OCI-M2 (cell line): ENCODE measurements at regions not wholly inside any gene's neighbourhood (a gene's known extent, or its start where the extent isn't known, plus 50 kb on each side); places are given as distances from the start of the nearest gene placed in this dataset.

Experiments used
- DNase-seq: peaks from one replicate; lab custom pipeline; 2025; ENCODE audit not compliant: unreplicated experiment; lab: John Stamatoyannopoulos, UW

DNA sequence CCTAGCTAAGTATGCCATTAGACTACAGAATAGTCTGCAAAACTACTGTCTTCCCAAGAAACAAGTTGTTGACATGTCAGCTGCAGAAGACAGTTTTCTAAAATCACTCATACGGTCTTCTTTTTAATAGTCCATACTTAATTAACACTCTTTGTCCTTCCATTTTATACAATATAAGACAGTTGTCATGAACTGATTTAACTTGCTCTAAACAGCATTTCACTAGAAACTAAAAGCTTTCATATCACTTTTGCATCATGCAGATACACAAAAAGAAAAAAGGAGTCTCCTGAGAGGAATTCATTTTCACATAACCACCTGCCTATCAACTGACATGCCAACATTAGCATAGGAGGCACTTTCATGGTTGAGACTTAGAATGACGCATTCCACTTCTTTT, 1159.6 kb upstream of the CHAC2 start:
- DNase-seq, result no peak

DNA sequence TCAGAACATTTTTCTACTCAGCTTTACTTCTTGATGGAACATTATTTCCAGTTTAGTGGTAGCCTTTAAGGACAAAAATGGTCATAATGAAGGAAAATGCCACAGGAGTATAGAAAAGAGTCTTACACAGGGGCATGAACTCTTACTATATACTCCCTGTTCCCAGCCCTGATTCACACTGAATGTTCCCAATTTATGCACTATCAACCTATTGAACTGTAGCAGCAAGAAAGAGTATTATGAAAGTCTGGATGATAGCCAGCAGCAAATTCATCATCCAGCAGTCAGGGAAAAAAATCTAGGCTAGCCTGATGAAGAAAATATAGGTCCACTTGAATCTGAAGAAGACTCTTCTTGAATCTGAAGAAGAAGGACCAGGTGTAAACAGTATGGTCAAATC, 1170.3 kb upstream of the CHAC2 start:
- DNase-seq, result no peak

DNA sequence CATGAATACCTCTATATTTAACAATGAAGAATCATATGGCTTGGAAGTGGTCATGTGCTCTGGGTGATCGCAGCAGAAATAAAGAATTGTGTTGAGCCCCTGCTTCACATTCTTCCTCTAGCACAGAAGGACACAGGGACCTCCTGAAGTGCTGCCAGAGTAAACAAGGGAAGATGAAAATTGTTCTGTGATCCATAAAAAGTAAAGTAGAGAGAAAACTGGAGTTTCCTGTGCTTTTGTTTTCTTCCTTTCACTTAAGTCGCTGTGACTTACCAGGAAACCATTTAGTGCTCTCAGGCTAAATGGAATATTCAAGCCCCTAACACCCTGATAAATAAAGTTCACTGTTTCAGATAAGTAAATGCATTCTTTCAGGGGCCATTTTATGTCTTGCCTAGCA, 1173.6 kb upstream of the CHAC2 start:
- DNase-seq, result no peak

DNA sequence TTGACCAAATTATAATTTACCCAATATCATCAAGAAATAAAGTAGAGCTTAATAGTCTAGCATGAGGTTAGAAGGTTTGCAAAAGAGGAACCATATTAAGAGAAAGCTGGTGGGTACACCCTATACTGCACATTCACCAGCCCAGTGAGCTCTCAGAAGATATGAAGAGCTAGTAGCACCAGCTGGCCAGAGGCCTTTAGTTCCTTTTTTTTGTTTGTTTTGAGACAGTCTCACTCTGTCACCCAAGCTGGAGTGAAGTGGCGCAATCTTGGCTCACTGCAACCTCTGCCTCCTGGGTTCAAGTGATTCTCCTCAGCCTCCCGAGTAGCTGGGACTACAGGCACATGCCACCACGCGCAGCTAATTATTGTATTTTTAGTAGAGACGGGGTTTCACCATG, 1183.5 kb upstream of the CHAC2 start:
- DNase-seq, result peak; percentile 11

DNA sequence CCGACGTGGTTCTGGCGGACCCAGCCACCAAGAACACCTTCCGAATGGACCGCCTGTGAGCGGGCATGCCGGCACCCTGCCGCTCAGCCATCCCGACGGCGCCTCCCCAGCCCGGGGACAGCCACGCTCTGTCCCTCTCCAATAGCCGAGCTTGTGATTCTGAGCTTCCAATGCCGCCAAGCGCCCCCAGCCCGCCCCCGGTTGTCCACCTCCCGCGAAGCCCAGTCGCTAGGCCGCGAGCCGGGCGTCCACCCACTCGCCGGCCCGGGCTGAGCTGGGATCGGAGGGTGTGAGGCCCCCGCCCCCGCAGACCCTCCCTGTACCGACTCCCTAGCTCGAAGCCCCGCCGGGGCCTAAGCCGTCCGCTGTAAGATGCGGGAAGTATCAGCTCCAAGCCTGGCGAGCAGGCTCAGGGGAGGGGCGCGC, 1195.1 kb upstream of the CHAC2 start:
- no peak for DNase-seq

DNA sequence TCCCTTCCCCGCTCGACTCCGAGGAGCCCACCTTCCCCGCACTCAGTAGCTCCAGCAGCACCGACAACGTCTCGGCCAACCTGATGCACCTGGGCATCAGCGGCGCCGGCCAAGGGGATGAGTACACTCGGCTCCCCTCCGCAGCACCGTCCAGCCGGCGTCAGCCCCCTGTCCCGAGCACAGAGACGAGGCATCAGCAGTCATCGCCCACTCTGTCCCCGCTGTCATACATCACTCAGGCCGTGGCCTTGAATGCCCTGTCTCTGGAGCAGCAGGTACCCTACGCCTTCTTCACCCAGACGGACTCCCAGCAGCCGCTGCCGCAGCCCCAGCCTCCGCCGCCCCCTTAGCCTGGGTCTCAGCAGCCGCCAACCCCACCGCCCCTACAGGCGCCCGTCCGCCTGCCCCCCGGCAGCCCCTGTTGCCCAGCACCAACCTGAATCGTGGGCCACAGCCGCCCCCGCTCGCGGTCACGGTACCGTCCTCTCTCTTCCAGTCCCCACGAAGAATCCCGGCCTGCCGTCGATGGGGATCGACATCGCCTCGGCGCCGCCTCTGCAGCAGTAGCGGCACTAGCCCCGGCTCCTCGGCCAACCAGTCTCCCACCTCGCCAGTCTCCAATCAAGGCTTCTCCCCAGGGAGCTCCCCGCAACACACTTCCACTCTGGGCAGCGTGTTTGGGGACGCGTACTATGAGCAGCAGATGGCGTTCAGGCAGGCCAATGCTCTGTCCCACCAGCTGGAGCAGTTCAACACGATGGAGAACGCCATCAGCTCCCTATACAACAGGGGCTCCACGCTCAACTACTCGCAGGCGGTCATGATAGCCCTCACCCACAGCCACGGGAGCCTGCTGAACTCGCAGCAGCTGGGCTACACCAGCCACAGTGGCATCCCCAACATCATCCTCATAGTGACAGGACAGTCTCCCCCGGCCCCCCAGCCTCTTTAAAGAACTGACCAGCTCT, 1195.9 kb upstream of the CHAC2 start:
- DNase-seq, result no peak

DNA sequence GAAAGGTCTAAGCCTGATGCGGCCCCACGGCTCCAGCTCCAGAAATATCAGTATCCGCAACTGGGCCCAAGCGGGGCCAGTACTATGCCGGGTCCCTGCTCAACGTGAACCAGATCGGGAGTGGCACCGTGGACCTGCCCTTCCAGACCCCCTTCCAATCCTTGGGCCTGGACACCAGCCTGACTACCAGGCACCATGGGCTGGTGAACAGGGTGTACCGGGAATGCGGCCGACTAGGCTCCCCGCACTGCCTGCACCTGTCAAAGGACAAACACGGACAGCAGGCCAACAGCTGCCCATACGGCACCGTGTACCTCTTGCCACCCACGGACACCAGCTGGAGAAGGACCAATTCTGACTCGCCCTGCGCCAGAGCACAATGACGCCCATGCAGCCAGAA, 1196.9 kb upstream of the CHAC2 start:
- no peak for DNase-seq

DNA sequence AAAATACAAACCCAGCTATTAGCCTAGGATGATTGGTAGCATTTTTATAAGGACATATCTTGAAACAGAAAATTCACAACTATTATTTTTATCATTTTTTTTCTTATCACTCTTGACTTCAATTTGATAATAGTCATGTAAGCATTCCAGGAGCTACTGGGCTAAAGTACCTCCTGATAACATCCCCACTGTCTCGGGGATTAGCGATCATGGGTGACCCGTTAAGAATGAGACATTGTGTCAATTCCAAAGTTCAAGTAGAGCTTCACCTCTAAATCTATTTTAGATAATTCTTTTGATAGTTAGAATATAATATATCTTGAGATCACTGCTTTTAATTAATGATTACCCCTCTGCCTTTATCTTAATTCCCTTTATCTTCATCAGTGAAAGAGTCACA, 1204.5 kb upstream of the CHAC2 start:
- DNase-seq, result no peak

DNA sequence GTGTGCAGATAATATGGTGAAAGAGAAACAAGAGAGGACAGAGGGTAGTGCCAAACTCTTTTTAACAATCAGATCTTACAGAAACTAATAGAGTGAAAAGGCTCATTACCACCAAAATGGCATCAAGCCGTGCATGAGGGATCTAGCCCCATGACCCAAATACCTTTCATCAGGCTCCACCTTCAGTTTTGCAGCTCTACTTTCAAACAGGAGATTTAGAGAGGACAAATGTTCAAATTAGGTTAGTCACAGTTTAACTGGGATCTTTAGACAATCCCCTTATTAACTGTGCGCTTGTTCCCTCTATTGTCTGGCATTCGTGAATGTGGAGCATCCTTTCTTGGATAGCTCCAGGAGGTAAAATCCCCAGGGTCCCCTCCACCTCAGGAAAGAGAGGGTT, 1209.3 kb upstream of the CHAC2 start:
- DNase-seq, result no peak

DNA sequence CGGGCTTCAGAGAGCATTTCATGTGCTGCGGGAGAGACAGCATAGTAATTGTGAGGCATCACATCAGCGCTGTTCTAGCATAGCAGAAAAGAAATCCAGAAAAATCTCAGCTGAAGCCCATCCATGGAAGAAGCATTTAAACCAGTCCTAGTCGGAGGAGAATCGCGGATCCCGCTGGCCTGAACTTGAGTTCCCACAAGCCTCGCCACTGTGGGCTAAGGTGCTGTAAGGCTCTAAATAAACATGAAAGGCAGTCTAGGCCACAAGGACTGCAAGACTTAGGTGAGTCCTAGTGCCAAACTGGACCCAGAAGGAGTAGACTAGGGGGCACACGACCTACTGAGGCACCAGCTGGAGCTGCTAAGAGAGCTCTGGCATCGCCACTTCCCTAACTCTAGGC, 1225.3 kb upstream of the CHAC2 start:
- DNase-seq, result no peak

DNA sequence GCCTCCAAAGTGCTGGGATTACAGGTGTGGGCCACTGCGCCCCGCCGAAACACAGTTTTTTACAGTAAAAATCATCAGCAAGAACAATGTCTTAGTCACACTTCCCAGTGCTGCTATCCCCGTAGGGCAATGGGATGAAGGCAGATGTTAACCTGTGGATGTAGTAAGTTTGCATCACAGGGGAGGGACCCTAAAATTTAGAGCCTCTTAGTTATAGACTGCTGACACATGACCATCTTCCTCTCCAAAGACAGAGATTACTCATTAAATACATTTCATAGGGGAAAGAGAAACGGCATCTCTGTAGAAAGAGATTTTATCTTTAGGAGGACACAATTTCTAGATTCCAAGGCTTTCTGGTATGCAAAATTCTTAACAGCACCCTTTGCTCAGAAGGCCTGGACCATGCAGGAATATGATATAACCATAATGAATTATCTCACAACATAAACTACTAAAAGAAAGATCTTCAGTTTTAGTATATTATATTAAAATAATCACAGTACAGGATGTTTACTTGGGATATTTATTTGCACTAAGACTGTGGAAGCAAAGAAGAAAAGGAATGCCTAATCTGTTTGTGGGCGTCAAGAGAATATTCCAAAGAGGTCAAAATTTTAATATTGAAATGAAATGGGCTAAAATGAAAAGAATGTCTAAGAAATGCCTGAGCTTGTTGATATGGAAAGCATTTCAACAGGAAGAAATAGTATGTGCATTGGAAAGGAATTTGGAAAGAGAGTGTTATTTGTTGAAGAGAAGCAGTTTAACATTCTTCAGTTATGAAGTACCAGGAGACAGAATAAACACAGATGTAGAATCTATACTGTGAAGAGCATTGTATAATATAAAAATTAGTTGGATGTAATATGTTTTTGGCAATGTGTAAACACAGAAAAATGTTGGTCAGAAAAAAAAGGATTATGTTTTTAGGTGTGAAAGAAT, 1228.3 kb upstream of the CHAC2 start:
- DNase-seq, result no peak

DNA sequence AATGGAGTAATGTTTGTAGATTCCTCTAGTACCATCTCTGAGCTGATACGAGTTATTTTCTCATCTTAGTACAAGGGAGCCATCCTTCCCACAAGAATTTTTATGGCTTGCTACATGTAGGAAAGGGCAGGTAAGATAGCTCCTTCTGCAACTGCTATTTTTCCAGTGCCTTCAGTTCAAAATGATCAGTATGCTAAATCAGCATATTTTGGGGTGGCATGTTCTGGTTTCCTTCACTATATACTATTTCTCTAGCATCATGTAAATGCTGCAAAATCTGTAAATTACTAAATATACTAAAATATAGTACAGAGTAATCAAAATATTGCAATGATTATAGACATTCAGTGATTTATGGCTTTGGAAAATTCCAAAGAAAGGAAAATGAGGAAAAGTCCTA, 1230.0 kb upstream of the CHAC2 start:
- DNase-seq, result no peak

DNA sequence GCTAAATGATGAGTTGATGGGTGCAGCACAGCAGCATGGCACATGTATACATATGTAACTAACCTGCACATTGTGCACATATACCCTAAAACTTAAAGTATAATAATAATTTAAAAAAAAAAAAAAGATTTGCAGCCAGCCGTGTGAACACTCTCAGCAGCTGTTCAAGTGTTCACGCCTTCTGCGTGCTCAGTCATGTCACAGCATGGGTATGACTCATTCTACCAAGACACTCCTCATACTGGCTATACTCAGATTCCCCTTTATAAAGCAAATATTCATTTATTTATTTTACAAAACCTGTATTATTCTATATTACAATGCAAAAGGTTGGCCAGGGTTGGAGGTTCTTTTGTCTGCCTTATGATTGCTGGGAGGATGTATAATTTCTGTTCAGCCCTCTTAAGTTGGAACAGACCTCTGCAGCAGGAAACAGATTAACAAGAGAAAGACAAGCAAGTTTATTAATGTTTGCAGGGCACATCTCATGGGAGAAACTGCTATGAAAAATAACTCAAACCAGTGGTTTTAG, 1230.6 kb upstream of the CHAC2 start:
- DNase-seq, result no peak

DNA sequence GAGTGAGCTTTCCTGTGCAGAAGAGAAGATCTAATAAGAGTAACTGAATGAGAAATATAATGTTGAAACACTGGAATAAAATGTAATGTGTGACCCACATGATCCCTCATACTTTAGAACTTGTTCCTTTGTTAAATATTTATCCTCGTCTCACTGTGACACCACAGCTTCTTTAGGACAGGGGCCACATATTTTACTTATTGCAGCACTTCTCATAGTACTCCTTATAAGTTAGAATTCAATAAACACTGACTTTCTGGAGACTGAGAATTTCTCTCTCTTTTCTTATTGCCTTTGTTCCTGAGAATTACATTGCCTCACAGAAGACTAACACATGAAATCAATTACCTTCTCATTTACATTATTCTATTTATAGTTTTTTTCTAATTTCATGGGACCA, 1234.6 kb upstream of the CHAC2 start:
- DNase-seq, result no peak

DNA sequence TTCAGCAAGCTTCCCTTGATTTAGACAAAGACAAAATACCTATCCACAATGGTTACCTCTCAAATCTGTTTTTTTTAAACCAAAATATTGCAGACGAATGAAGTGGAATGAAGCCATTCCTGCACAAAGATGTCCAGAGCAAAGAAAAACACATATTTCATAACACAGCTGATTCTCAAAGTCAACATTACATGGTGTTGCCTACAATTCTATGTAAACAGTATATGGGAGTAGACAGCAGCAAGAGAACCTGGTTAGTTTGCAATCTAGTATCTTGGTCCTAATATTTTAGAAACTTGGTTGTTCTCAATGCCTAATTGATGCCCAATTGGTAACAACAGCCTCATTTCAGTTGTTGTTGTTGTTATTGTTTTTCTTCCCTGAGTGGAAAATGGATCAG, 1240.9 kb upstream of the CHAC2 start:
- DNase-seq, result no peak

DNA sequence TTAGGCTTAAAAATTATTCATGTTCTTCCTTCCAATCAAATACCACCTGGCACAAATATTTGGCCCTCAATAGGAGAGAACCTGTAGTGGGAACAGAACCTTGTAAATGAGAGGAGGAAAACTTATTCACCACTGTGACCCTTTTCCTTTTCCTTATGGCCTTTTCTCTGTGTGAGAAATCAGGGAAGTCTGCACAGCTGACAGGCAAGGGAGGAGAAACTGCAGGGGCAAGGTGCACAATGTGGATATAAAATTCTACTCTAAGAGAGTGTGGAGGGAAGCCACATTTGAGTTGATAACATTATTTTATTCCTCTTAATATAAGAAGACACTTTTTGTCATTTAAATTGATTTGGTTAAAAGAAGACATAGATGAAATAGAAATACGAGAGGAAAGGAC, 1247.0 kb upstream of the CHAC2 start:
- no peak for DNase-seq

DNA sequence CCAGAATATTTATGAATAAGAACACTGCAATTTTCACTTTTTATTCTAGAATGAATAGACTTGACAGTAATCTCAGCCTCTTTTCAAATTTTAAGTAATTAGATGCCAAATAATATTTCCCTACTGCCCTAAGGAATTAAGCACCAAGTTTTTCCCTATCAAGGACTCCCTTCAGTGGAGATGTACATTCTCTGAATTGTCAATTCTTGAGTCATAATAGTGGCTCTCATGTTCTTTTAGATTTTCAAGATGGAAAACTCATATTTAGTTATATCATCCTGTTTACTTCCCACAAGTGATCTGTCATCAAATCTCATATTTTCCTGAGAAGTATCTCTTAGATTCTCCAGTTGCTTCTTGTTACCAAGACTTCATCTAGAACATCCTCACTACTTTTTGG, 1248.9 kb upstream of the CHAC2 start:
- no peak for DNase-seq

DNA sequence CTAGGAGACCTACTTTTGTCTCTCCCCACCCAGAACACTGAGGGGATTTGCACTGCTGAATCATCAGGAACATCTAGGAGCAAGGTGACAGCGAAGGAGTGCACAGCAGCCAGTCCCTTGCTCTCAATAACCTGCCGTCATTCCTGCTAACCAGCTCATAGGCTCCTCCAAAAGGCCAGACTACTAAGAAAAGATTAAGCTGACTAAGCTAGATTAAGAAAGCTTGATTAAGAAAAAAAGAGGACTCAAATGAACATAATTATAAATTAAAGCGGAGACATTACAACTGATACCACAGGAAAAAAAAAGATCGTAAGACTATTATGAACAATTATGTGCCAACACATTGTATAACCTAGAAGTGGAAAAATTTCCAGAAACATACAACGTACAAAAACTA, 1254.8 kb upstream of the CHAC2 start:
- no peak for DNase-seq

DNA sequence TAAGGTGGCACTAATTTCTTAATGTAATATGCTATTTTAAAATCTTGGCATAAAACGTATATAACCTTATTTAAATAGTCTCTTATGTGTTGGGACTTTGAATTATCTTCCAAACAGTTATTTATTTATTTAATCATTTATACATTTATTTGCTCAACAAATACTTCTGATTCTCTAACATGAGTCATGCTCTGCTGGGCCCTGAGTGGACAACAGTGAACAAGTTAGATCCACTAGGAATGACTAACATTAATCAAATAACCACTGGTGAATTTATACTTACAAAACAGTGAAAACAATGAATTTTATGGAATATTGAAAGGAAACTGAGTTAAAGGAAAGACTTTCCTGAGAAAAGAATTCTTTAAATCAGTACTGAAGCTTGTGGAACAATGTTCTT, 1257.2 kb upstream of the CHAC2 start:
- DNase-seq, result no peak

DNA sequence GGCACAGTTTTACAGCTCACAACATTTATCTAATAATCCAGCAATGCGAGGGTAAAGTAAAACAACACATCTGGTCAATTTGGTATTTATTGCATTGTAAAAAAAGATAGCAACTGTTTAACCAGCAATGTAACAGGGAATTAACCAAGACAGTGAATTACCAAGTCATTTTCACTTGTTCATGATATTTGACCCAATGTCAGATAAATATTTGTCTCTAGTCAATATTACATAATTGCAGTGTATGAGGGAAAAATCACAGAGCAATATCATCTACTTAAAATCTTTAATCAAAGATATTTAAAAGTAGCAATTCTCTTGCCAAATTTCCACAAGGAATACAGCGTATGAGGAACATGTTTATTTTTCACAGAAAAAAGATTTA, 1265.1 kb upstream of the CHAC2 start:
- no peak for DNase-seq

DNA sequence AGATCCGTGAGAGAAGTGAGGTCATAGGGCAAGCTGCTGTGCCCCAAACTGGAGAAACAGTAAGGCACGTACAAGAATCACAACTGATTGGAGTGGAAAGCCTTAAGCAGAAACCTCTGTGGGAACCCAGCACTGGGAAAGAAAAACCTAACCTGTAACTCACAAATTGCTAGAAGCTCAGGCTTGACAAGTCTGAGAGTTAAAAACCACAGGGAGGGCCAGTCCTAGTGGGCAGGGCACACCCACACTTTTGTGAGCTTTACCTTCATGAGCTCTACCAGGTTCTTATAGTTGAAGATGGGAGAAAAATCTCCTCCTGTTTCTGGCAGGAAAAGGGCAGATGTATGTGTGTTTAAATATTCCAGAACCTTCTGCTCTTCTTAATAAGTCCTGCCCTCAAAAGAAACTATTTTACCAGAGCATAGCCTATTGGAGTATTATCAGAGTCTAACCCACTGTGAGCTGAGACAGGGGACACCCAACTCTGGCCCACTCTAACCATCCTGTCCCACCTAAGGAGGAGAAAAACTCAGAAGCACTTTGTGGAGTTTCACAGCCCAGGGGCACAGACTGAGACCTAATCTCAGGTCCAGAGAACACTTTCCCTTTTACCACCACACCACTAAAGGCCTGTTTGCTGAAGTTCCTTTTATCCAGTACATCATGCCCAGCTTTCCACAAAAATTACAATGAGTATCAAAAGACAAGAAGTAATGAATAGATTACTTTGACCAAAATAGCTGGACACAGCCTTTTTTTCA, 1265.7 kb upstream of the CHAC2 start:
- DNase-seq, result no peak
